WTC11 (cell line): ENCODE measurements at regions not wholly inside any gene's neighbourhood (a gene's known extent, or its start where the extent isn't known, plus 50 kb on each side); places are given as distances from the start of the nearest gene placed in this dataset.
"Not testable (repeated sequence)": the region's sequence is repeated elsewhere in the genome, so short reads cannot be mapped to it uniquely, and the experiment has no call there.

Source experiments
- ATAC-seq: fragments of 200-7000 bp; cut with Tn5 transposase; 2 replicates; pipeline ENCODE4 v1.10.0; 2021; ENCODE audit warnings: mild to moderate bottlenecking, moderate library complexity
- CTCF ChIA-PET: fragments of 300-600 bp; sonication (Branson Sonifier 250); formaldehyde crosslinking; loops from one replicate; lab custom pipeline; 2021; ENCODE audit warnings: antibody characterized with exemption; lab: Charles Lee
- POLR2A ChIA-PET: fragments of 350-600 bp; sonication (Branson Sonifier 250); formaldehyde crosslinking; loops from one replicate; lab custom pipeline; 2021; ENCODE audit warnings: antibody characterized with exemption; lab: Charles Lee
- DNase-seq: peaks from one replicate; pipeline ENCODE4 v3.0.0; 2021; ENCODE audit warnings: low spot score
- H3K27ac Mint-ChIP-seq: 2 replicates; pipeline ENCODE4 v1.8.0; 2021; ENCODE audit warnings: mixed read lengths
- H3K27me3 Mint-ChIP-seq: 2 replicates; pipeline ENCODE4 v1.8.0; 2021; ENCODE audit warnings: low read depth, mild to moderate bottlenecking, moderate library complexity, mixed read lengths
- H3K36me3 Mint-ChIP-seq: 2 replicates; pipeline ENCODE4 v1.8.0; 2021; ENCODE audit warnings: mixed read lengths
- H3K4me1 Mint-ChIP-seq: 2 replicates; pipeline ENCODE4 v1.8.0; 2022; ENCODE audit warnings: mixed read lengths
- H3K4me3 Mint-ChIP-seq: 2 replicates; pipeline ENCODE4 v1.8.0; 2021; ENCODE audit warnings: mild to moderate bottlenecking, moderate library complexity, mixed read lengths
- H3K9me3 Mint-ChIP-seq: 2 replicates; pipeline ENCODE4 v1.8.0; 2021; ENCODE audit warnings: mixed read lengths
- ATF1 ChIP-seq: sonication (generic); formaldehyde crosslinking; IDR thresholded peaks from 2 replicates; pipeline ENCODE4 v1.8.1; 2023; ENCODE audit warnings: mild to moderate bottlenecking, moderate library complexity, missing genetic modification reagents
- CBFB ChIP-seq: sonication (generic); formaldehyde crosslinking; IDR thresholded peaks from 2 replicates; pipeline ENCODE4 v1.8.1; 2022; ENCODE audit warnings: mild to moderate bottlenecking, low read depth, missing genetic modification reagents
- EMX1 ChIP-seq: fragments of 250-450 bp; sonication (Bioruptor Pico); IDR thresholded peaks from 2 replicates; pipeline ENCODE4 v1.8.0; 2021; ENCODE audit warnings: mild to moderate bottlenecking
- ERG ChIP-seq: fragments of 250-450 bp; sonication (Bioruptor Pico); IDR thresholded peaks from 2 replicates; pipeline ENCODE4 v1.8.0; 2021; ENCODE audit warnings: mild to moderate bottlenecking
- ETV6 ChIP-seq: sonication (generic); formaldehyde crosslinking; IDR thresholded peaks from 2 replicates; pipeline ENCODE4 v1.8.1; 2022; ENCODE audit warnings: mild to moderate bottlenecking, missing genetic modification reagents
- FOXP1 ChIP-seq: sonication (generic); formaldehyde crosslinking; IDR thresholded peaks from 2 replicates; pipeline ENCODE4 v1.8.0; 2022; ENCODE audit warnings: missing genetic modification reagents, mild to moderate bottlenecking, moderate library complexity, borderline replicate concordance
- GABPB1 ChIP-seq: sonication (generic); formaldehyde crosslinking; IDR thresholded peaks from 2 replicates; pipeline ENCODE4 v1.8.1; 2023; ENCODE audit warnings: mild to moderate bottlenecking, missing genetic modification reagents
- IRF1 ChIP-seq: sonication (generic); formaldehyde crosslinking; IDR thresholded peaks from 2 replicates; pipeline ENCODE4 v1.8.0; 2023; ENCODE audit warnings: missing genetic modification reagents
- IRF2 ChIP-seq: sonication (generic); formaldehyde crosslinking; IDR thresholded peaks from 2 replicates; pipeline ENCODE4 v1.8.0; 2022; ENCODE audit warnings: low read depth, missing genetic modification reagents, borderline replicate concordance
- JAZF1 ChIP-seq: fragments of 250-450 bp; sonication (Bioruptor Pico); IDR thresholded peaks from 2 replicates; pipeline ENCODE4 v1.9.0; 2021; ENCODE audit warnings: moderate library complexity, mild to moderate bottlenecking, inconsistent platforms
- MYBL2 ChIP-seq: sonication (generic); formaldehyde crosslinking; IDR thresholded peaks from 2 replicates; pipeline ENCODE4 v1.8.1; 2023; ENCODE audit warnings: mild to moderate bottlenecking, moderate library complexity, missing genetic modification reagents
- PRRX2 ChIP-seq: fragments of 250-450 bp; sonication (Bioruptor Pico); IDR thresholded peaks from 2 replicates; pipeline ENCODE4 v1.8.0; 2021; ENCODE audit warnings: mild to moderate bottlenecking
- SP1 ChIP-seq: sonication (generic); formaldehyde crosslinking; conservative IDR thresholded peaks from 2 replicates; pipeline ENCODE4 v1.8.1; 2022; ENCODE audit warnings: missing genetic modification reagents
- TP53 ChIP-seq: sonication (generic); formaldehyde crosslinking; IDR thresholded peaks from 2 replicates; pipeline ENCODE4 v1.8.1; 2023; ENCODE audit warnings: mild to moderate bottlenecking, missing genetic modification reagents
- ZNF138 ChIP-seq: sonication (generic); formaldehyde crosslinking; conservative IDR thresholded peaks from 2 replicates; pipeline ENCODE4 v1.8.1; 2022; ENCODE audit warnings: mild to moderate bottlenecking, moderate library complexity, missing genetic modification reagents
- ZNF532 ChIP-seq: fragments of 250-450 bp; sonication (Bioruptor Pico); IDR thresholded peaks from 2 replicates; pipeline ENCODE4 v1.9.0; 2021; ENCODE audit warnings: mild to moderate bottlenecking, borderline replicate concordance
- ZNF671 ChIP-seq: fragments of 250-450 bp; sonication (Bioruptor Pico); IDR thresholded peaks from 2 replicates; pipeline ENCODE4 v1.8.0; 2021; ENCODE audit warnings: mild to moderate bottlenecking

- TF ChIP-seq ZNF532 (CRISPR knock-in tag) (no peak), EMX1 (CRISPR knock-in tag) (no peak), CBFB (CRISPR knock-in tag) (no peak), TP53 (CRISPR knock-in tag) (no peak)
These were observed 191.8 kb downstream of the ESM1 start (continued) for GRCh38 chr5:54793468-54794134.

GRCh38 chr5:54792611-54793404, 192.6 kb downstream of the ESM1 start:
- Mint-ChIP-seq H3K4me3 (no peak overlapping the region), H3K9me3 (peaks cover 6% of the 10 kb centered on the region; the same call in 1 of the 2 replicates), H3K36me3 (no peaks in the 10 kb centered on the region), H3K27ac (no peak overlapping the region), H3K4me1 (no peaks in the 10 kb centered on the region), H3K27me3 (no peaks in the 10 kb centered on the region)
- POLR2A ChIA-PET, result no interaction called here
- TF ChIP-seq ETV6 (CRISPR knock-in tag) (no peak), ERG (no peak), PRRX2 (CRISPR knock-in tag) (no peak), SP1 (CRISPR knock-in tag) (no peak), MYBL2 (CRISPR knock-in tag) (no peak), GABPB1 (CRISPR knock-in tag) (no peak), ZNF138 (CRISPR knock-in tag) (no peak), ATF1 (no peak), FOXP1 (CRISPR knock-in tag) (no peak), ZNF671 (CRISPR knock-in tag) (no peak), JAZF1 (CRISPR knock-in tag) (no peak), IRF1 (CRISPR knock-in tag) (no peak), IRF2 (no peak)
- CTCF ChIA-PET, result no interaction called here
- DNase-seq, result no peak
- no peak for ATAC-seq

GRCh38 chr5:54787910-54788309, 197.5 kb downstream of the ESM1 start:
- DNase-seq, H3K4me3 Mint-ChIP-seq, CTCF ChIA-PET, POLR2A ChIA-PET, ATAC-seq, H3K4me1 Mint-ChIP-seq, H3K27ac Mint-ChIP-seq, H3K36me3 Mint-ChIP-seq, H3K27me3 Mint-ChIP-seq: not testable (repeated sequence)
- peaks cover 21% of the 10 kb centered on the region for H3K9me3 Mint-ChIP-seq
